Putamen (tissue), 1 donor: ENCODE measurements at regions not wholly inside any gene's neighbourhood (a gene's known extent, or its start where the extent isn't known, plus 50 kb on each side); places are given as distances from the start of the nearest gene placed in this dataset.
"Not testable (repeated sequence)": the region's sequence is repeated elsewhere in the genome, so short reads cannot be mapped to it uniquely, and the experiment has no call there.

Experiments used
- DNase-seq: peaks from one replicate; pipeline ENCODE4 v3.0.0-alpha.2; 2016; ENCODE audit warnings: low spot score

- DNase-seq, result no peak
Measured at GRCh38 chr4:107391009-107391629, 328.9 kb downstream of the PAPSS1 start.

GRCh38 chr4:107389965-107390364 is 330.1 kb downstream of the PAPSS1 start:
- DNase-seq, result no peak

GRCh38 chr4:107388736-107389274 is 331.2 kb downstream of the PAPSS1 start:
- DNase-seq, result no peak

GRCh38 chr4:107380836-107381438 is 339.1 kb downstream of the PAPSS1 start:
- DNase-seq, result no peak

GRCh38 chr4:107380190-107380589 is 339.8 kb downstream of the PAPSS1 start:
- DNase-seq, result no peak

GRCh38 chr4:107379054-107379869 is 340.8 kb downstream of the PAPSS1 start:
- no peak for DNase-seq

- no peak for DNase-seq
Measured at GRCh38 chr4:107376293-107376692, 340.2 kb upstream of the DKK2 start.

GRCh38 chr4:107366900-107367299 is 330.8 kb upstream of the DKK2 start:
- DNase-seq, result no peak

GRCh38 chr4:107366016-107366735 is 330.1 kb upstream of the DKK2 start:
- DNase-seq, result no peak

- DNase-seq, result no peak
Measured at GRCh38 chr4:107363125-107363524, 327.0 kb upstream of the DKK2 start.

- no peak for DNase-seq
Measured at GRCh38 chr4:107359208-107359607, 323.1 kb upstream of the DKK2 start.

GRCh38 chr4:107354304-107354703 is 318.2 kb upstream of the DKK2 start:
- not testable (repeated sequence) for DNase-seq

GRCh38 chr4:107351196-107351595 is 315.1 kb upstream of the DKK2 start:
- DNase-seq, result no peak

- no peak for DNase-seq
Measured at GRCh38 chr4:107349732-107350131, 313.6 kb upstream of the DKK2 start.

GRCh38 chr4:107349266-107349665 is 313.2 kb upstream of the DKK2 start:
- no peak for DNase-seq

GRCh38 chr4:107348188-107349050 is 312.3 kb upstream of the DKK2 start:
- DNase-seq, result no peak

- no peak for DNase-seq
Measured at GRCh38 chr4:107333518-107333917, 297.4 kb upstream of the DKK2 start.

GRCh38 chr4:107332656-107333055 is 296.5 kb upstream of the DKK2 start:
- DNase-seq, result not testable (repeated sequence)

GRCh38 chr4:107330916-107331315 is 294.8 kb upstream of the DKK2 start:
- no peak for DNase-seq

- no peak for DNase-seq
Measured at GRCh38 chr4:107319386-107319785, 283.3 kb upstream of the DKK2 start.

GRCh38 chr4:107318078-107318477 is 282.0 kb upstream of the DKK2 start:
- no peak for DNase-seq
